Cerebellar cortex (tissue), 1 donor: ENCODE measurements at regions not wholly inside any gene's neighbourhood (a gene's known extent, or its start where the extent isn't known, plus 50 kb on each side); places are given as distances from the start of the nearest gene placed in this dataset.
"Not testable (repeated sequence)": the region's sequence is repeated elsewhere in the genome, so short reads cannot be mapped to it uniquely, and the experiment has no call there.

ENCODE experiments used
- DNase-seq: peaks from one replicate; pipeline ENCODE4 v3.0.0-alpha.2; 2015; ENCODE audit warnings: low spot score

GRCh38 chr17:37859451-37859850, 64.8 kb upstream of the TBC1D3K start:
- no peak for DNase-seq

- DNase-seq, result not testable (repeated sequence)
Observed at GRCh38 chr17:37858391-37858790, 65.8 kb upstream of the TBC1D3K start.

- DNase-seq, result no peak
Observed at GRCh38 chr17:37856245-37856644, 68.0 kb upstream of the TBC1D3K start.

GRCh38 chr17:37849617-37849972, 74.6 kb upstream of the TBC1D3K start:
- no peak for DNase-seq

GRCh38 chr17:37848690-37849616, 75.3 kb upstream of the TBC1D3K start:
- DNase-seq, result no peak

- DNase-seq, result no peak
Observed at GRCh38 chr17:37847811-37848331, 76.3 kb upstream of the TBC1D3K start.

- no peak for DNase-seq
Observed at GRCh38 chr17:37847102-37847501, 77.1 kb upstream of the TBC1D3K start.

GRCh38 chr17:37844977-37845293, 79.3 kb upstream of the TBC1D3K start:
- DNase-seq, result no peak

GRCh38 chr17:37844158-37844976, 79.8 kb upstream of the TBC1D3K start:
- DNase-seq, result peak; percentile 17

- DNase-seq, result no peak
Observed at GRCh38 chr17:37842401-37842800, 81.8 kb upstream of the TBC1D3K start.

GRCh38 chr17:37841232-37841631, 83.0 kb upstream of the TBC1D3K start:
- DNase-seq, result no peak

GRCh38 chr17:37840576-37840975, 83.6 kb upstream of the TBC1D3K start:
- no peak for DNase-seq

- no peak for DNase-seq
Observed at GRCh38 chr17:37839196-37839978, 84.8 kb upstream of the TBC1D3K start.

GRCh38 chr17:37838276-37838675, 85.9 kb upstream of the TBC1D3K start:
- DNase-seq, result no peak

GRCh38 chr17:37836593-37836992, 87.6 kb upstream of the TBC1D3K start:
- DNase-seq, result no peak

GRCh38 chr17:37834168-37834567, 89.3 kb upstream of the HNF1B start:
- no peak for DNase-seq

GRCh38 chr17:37833237-37833859, 88.5 kb upstream of the HNF1B start:
- DNase-seq, result no peak

- no peak for DNase-seq
Observed at GRCh38 chr17:37831986-37832385, 87.1 kb upstream of the HNF1B start.

- no peak for DNase-seq
Observed at GRCh38 chr17:37831492-37831891, 86.6 kb upstream of the HNF1B start.

GRCh38 chr17:37830151-37830993, 85.5 kb upstream of the HNF1B start:
- no peak for DNase-seq

- no peak for DNase-seq
Observed at GRCh38 chr17:37829592-37830123, 84.8 kb upstream of the HNF1B start.
